ENCODE measurements at regions not wholly inside any gene's neighbourhood (a gene's known extent, or its start where the extent isn't known, plus 50 kb on each side); places are given as distances from the start of the nearest gene placed in this dataset.

- Histone ChIP-seq H3K4me2 (no peak overlapping the region), H3K9me3 (ENCODE audit: insufficient read depth, low read depth) (no peaks in the 10 kb centered on the region; the same call in 1 of the 2 replicates), H3K27me3 (ENCODE audit: insufficient read depth, low read depth) (no peaks in the 10 kb centered on the region), H3K4me1 (replicated peaks; ENCODE audit: insufficient read depth) (no peaks in the 10 kb centered on the region), H3K36me3 (ENCODE audit: low read depth) (no peaks in the 10 kb centered on the region), H3K27ac (no peak overlapping the region), H3F3A (ENCODE audit: insufficient read depth, low read depth) (no peaks in the 10 kb centered on the region), H3K79me2 (ENCODE audit: low read depth) (no peaks in the 10 kb centered on the region), H4K20me1 (ENCODE audit: insufficient read depth) (no peaks in the 10 kb centered on the region), H3K9me2 (ENCODE audit: insufficient read depth) (no peaks in the 10 kb centered on the region), H3K4me3 (no peak overlapping the region), H2AFZ (no peak overlapping the region)
- intact Hi-C loops (cut with micrococcal nuclease; ENCODE audit: unreplicated experiment), result no loop called here
- ChIA-PET POLR2A (ENCODE audit: unreplicated experiment) (no interaction called here), CTCF (no interaction called here)
- no TSS peak for BruUV-seq (replicated peaks)
- TF ChIP-seq EZH2 (IDR thresholded peaks at IDR 0.05; ENCODE audit: low read depth), result no peak
- TF ChIP-seq CTCF (conservative IDR thresholded peaks at IDR 0.05), result no peak
- no peak for DNase-seq
Observed at GRCh38 chr20:52432740-52433139, 241.2 kb upstream of the ZFP64 start.

DNA sequence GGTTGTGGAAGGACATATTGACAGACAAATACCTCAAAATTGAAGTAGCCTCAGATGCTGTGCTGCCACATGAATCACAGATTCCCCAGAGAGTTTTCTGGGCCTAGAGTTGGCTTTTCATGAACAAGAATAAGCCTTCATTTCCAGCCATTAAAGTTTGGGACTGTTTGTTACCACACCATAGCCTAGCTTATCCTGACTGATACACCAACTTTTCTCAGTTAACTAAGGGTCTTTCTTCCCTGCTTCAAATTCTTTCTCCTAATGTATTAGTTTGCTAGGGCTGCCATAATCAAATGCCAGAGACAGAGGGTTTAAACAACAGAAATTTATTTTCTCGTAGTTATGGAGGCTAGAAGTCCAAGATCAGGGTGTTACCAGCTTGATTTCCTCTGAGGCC, 237.4 kb upstream of the ZFP64 start:
- no peaks in the 10 kb centered on the region for H3K27me3 ChIP-seq (ENCODE audit: insufficient read depth, low read depth)
- BruUV-seq (replicated peaks), result no TSS peak
- ChIA-PET POLR2A (ENCODE audit: unreplicated experiment) (no interaction called here), CTCF (no interaction called here)
- H2AFZ ChIP-seq, result no peak overlapping the region
- no peak for TF ChIP-seq CTCF (conservative IDR thresholded peaks at IDR 0.05)
- no peak for TF ChIP-seq EZH2 (IDR thresholded peaks at IDR 0.05; ENCODE audit: low read depth)
- intact Hi-C loops (cut with micrococcal nuclease; ENCODE audit: unreplicated experiment), result no loop called here
- no peak overlapping the region for H3K4me2 ChIP-seq
- no peaks in the 10 kb centered on the region for H4K20me1 ChIP-seq (ENCODE audit: insufficient read depth)
- no peak for DNase-seq
- H3K4me1 ChIP-seq (replicated peaks; ENCODE audit: insufficient read depth), result no peaks in the 10 kb centered on the region
- H3K9me2 ChIP-seq (ENCODE audit: insufficient read depth), result no peaks in the 10 kb centered on the region
- no peak overlapping the region for H3K27ac ChIP-seq
- H3K4me3 ChIP-seq, result no peak overlapping the region
- H3K79me2 ChIP-seq (ENCODE audit: low read depth), result no peaks in the 10 kb centered on the region
- H3K9me3 ChIP-seq (ENCODE audit: insufficient read depth, low read depth), result no peaks in the 10 kb centered on the region; the same call in 1 of the 2 replicates
- no peaks in the 10 kb centered on the region for H3F3A ChIP-seq (ENCODE audit: insufficient read depth, low read depth)
- H3K36me3 ChIP-seq (ENCODE audit: low read depth), result no peaks in the 10 kb centered on the region

DNA sequence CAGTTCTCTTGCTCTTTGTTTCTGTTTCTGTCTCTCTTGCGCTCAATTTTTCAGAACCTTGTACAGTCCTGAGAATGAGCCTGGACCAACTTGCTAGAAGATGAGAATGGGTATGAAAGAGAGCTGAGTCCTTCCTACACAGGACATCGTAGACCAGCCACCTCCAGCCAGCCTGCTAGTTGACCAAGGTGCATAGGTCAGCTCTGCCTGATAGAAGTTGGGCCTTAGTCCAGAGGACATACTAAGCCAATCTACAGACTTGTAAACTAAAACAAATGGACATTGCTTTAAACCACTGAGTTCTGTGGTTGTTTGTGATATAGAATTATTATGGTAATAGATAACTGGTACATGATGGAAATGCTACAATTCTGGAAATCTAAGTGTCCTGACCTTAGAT, 236.4 kb upstream of the ZFP64 start:
- no peaks in the 10 kb centered on the region for H4K20me1 ChIP-seq (ENCODE audit: insufficient read depth)
- no peaks in the 10 kb centered on the region; the same call in 1 of the 2 replicates for H3K9me3 ChIP-seq (ENCODE audit: insufficient read depth, low read depth)
- H3K4me1 ChIP-seq (replicated peaks; ENCODE audit: insufficient read depth), result no peaks in the 10 kb centered on the region
- ChIA-PET CTCF (no interaction called here), POLR2A (ENCODE audit: unreplicated experiment) (no interaction called here)
- intact Hi-C loops (cut with micrococcal nuclease; ENCODE audit: unreplicated experiment), result no loop called here
- H3K4me2 ChIP-seq, result no peak overlapping the region
- H3K36me3 ChIP-seq (ENCODE audit: low read depth), result no peaks in the 10 kb centered on the region
- H3F3A ChIP-seq (ENCODE audit: insufficient read depth, low read depth), result no peaks in the 10 kb centered on the region
- H3K4me3 ChIP-seq, result no peak overlapping the region
- H2AFZ ChIP-seq, result no peak overlapping the region
- no peaks in the 10 kb centered on the region for H3K79me2 ChIP-seq (ENCODE audit: low read depth)
- no peak for DNase-seq
- no peak overlapping the region for H3K27ac ChIP-seq
- H3K27me3 ChIP-seq (ENCODE audit: insufficient read depth, low read depth), result no peaks in the 10 kb centered on the region
- TF ChIP-seq CTCF (conservative IDR thresholded peaks at IDR 0.05) (no peak), EZH2 (IDR thresholded peaks at IDR 0.05; ENCODE audit: low read depth) (no peak)
- no TSS peak for BruUV-seq (replicated peaks)
- H3K9me2 ChIP-seq (ENCODE audit: insufficient read depth), result no peaks in the 10 kb centered on the region

Measured in PC-9 (cell line).